H1 (cell line): ENCODE measurements at regions not wholly inside any gene's neighbourhood (a gene's known extent, or its start where the extent isn't known, plus 50 kb on each side); places are given as distances from the start of the nearest gene placed in this dataset.

Experiments used
- CTCF ChIP-seq, 3 experiments: IDR thresholded peaks; 1 replicate in 2 of 3; 2 replicates in 1 of 3; pipeline versions ENCODE4 v1.5.1 to v1.6.1; 2011; ENCODE audit warnings: low read length in 3 of 3, mild to moderate bottlenecking in 3 of 3, inconsistent platforms in 2 of 3, low read depth in 1 of 3, moderate library complexity in 1 of 3; ENCODE audit not compliant: insufficient read depth in 1 of 3; ENCODE audit errors: control extremely low read depth in 1 of 3
- E2F6 ChIP-seq: IDR thresholded peaks from 2 replicates; pipeline ENCODE4 v1.6.1; 2012; ENCODE audit warnings: inconsistent platforms
- KDM5A ChIP-seq: fragments of 200-600 bp; IDR thresholded peaks from 2 replicates; pipeline ENCODE4 v1.7.1; 2012; ENCODE audit warnings: mild to moderate bottlenecking, low read length, inconsistent platforms, mixed read lengths
- RBBP5 ChIP-seq: IDR thresholded peaks from 2 replicates; pipeline ENCODE4 v1.7.1; 2012; ENCODE audit warnings: low read depth, mild to moderate bottlenecking, inconsistent platforms, low read length, moderate library complexity, borderline replicate concordance
- RXRA ChIP-seq: IDR thresholded peaks from 2 replicates; pipeline ENCODE4 v1.6.1; 2011; ENCODE audit warnings: low read depth, mild to moderate bottlenecking, low read length, moderate library complexity; ENCODE audit not compliant: insufficient read depth
- SUZ12 ChIP-seq: fragments of 200-600 bp; sonication (generic); IDR thresholded peaks from 2 replicates; pipeline ENCODE4 v1.6.1; 2012; ENCODE audit warnings: mild to moderate bottlenecking, inconsistent platforms, low read length, moderate library complexity, mixed read lengths
- TAF1 ChIP-seq: IDR thresholded peaks from 2 replicates; pipeline ENCODE4 v1.6.1; 2011; ENCODE audit warnings: mild to moderate bottlenecking, low read depth, low read length
- TAF7 ChIP-seq: optimal IDR thresholded peaks from 2 replicates; pipeline ENCODE3; 2011; ENCODE audit warnings: low read depth, mild to moderate bottlenecking, inconsistent platforms, low read length, moderate library complexity, borderline replicate concordance

- TF ChIP-seq E2F6: no peak
- no peak for TF ChIP-seq RXRA
- TF ChIP-seq TAF1: no peak
- no peak for TF ChIP-seq KDM5A
- no peak for TF ChIP-seq SUZ12
- no peak for TF ChIP-seq TAF7
- TF ChIP-seq CTCF (IDR thresholded peaks at IDR 0.05; ENCODE audit: control extremely low read depth in 1 of 3, insufficient read depth in 1 of 3, low read depth in 1 of 3, low read length in 3 of 3): no peak
- no peak for TF ChIP-seq RBBP5
Measured at GRCh38 chr12:105481392-105482300, 151.2 kb downstream of the C12orf75 start (continued).
